GF-D8 (cell line): ENCODE measurements at regions not wholly inside any gene's neighbourhood (a gene's known extent, or its start where the extent isn't known, plus 50 kb on each side); places are given as distances from the start of the nearest gene placed in this dataset.

ENCODE experiments used
- DNase-seq: peaks from one replicate; lab custom pipeline; 2025; lab: John Stamatoyannopoulos, UW

DNA sequence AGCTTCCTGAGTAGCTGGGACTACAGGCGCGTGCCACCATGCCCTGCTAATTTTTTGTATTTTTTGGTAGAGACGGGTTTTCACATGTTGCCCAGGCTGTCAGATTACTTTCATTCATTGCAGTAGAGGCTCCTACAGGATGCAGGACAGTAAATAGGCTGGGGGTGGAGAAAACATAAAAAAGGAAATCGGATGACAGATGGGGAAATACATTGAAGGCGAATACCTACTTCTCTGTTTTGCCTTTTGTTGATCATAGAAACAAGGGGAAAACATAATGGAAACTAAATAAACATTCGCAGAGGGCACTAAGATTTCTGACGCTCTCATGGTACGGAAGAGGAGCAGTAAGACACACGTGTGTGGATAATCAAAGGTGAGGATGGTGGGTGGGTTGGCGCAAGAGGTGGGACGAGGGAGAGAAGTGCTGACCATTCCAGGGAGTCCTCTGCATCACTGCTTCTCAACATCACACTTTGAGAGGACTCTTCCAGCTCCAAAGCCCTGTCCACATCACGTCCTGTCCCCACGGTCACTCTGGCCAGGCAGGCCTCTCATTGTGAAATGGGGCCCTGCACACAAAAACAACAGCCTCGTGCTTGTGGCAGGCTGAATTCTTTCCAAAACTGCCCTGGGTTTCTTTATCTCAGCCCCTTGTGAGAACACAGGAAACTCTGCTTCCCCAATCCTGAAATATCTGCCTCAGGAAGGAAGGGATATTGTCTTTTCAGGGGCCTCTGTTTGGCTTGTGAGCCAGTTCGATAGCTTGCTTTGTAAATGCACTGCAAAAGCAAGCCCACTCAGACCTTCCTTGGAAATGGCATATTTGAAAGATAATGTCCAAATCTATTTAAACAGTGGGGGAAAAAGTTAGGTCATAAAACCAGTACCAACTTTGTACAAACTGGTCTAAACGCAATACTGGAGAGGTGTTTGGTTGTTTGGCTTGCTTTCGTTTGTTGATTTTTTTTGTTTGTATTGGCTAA is 188.5 kb downstream of the FOXO1 start:
- DNase-seq, result no peak

DNA sequence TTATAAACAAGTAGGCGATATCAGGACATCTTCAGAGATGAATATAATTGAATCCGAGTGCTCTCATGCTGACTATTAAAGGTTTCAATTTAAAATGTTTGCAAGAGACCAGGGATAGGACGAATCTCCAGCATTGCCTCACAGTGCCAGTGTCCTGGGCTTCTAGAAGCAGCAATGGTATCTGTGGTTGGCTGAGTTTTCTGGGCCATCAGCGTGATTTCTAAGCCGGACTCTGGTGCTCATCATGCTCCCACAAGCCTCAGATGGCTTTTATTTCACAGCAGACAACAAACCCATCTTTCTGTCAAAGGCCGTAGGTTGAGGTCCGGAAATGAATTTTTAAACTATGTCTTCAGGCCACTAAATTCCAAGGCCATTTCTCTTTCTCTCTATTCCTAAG is 187.7 kb downstream of the FOXO1 start:
- no peak for DNase-seq

DNA sequence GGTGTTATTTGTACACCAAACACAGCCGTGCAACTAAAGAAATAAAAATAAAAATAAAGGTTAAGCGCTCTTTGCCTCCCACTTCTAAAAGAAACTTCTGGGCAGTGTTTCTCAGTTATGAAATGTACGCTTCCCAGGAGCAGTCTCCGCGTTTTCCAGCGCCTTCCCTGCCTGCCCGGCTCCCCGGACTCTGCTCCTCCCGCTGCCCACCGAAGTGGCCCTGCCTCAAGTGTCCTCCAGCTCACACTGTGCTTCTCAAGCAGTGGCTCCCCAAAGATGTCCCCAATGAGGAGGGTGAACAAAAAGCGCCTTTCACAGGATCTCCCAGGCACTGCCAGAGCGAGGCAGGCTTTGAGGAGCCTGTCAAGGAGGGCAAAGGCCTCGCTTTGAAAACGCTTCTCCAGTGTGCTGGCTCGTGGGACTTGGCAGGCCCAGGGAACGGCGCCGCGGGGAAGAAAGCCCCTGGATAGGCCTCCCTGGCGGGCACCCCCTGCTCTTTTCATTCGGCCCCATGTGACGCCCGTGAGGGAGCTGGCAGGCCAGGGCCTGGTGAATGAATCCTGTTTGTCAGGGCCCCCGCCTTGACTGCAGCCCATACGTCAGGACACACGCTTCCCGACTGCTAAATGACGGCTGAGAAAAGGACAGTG is 187.1 kb downstream of the FOXO1 start:
- no peak for DNase-seq

DNA sequence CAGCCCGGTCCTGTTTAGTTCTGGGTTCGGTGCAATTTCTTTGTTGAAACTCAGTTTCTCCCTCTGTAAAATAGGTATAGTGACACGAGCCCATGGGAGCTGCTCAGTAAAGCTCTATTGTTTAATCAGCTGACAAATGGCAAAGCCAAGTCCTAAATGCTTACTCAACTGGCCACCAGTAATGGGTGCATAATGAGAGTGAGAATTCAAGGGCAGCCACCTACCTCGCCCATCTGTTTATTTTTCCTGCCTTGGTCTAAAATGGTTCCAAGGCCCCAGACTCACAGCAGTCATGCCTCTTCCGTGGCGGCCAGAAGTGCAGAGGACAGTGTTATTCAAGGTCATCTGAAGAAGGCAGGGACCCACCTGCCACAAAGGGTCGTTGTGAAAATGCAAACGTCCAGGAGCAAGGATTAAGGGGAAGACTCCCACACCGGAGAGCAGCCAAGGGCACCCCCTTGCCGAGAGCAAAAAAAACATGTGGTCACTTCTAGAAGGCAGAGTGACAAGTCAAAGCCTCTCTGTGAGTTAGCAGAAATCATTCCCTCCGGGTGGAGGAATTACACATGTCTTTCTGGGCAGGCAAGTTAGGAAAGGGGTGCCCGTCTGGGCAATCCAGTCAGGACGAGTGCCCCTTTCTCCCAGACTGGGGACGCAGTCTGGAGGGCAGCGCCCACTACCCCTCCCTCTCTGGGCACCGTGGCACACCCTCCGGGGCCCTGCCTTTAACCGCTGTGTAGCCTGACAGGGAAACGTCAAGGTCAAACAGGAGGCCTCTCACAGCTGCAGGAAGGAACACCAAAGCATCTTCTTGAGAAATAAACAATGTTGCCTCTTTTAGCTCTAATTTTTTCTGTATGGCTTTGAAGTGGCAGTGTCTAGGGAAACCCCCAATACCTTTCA is 186.2 kb downstream of the FOXO1 start:
- no peak for DNase-seq

DNA sequence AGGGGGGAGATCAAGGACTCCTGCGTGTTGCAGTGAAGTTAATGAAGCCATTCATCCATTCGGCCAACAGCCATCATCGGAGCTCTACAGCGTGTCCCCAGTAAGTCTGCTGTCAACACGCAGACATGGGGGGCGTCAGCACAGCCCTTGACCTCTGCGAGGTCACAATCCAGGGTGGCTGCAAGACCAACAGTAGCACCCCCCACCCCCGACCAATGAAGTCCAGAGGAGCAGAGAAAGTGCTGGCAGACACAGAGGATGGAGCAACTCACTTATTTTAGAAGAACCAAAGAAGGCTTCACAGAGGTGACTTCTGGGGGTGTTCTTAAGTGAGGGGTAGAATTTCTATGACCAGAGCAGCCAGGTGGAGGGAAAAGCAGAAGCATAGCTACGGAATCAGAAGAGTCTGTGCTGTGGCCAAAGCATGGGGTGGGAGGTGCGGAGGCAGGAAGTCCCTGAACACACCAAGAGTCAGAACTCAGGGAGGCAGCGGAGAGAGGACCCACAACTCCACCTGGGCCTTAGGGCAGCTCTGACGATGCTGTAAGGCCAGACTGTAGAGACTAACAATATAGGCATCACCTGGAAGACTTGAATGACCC is 185.4 kb downstream of the FOXO1 start:
- DNase-seq, result no peak

DNA sequence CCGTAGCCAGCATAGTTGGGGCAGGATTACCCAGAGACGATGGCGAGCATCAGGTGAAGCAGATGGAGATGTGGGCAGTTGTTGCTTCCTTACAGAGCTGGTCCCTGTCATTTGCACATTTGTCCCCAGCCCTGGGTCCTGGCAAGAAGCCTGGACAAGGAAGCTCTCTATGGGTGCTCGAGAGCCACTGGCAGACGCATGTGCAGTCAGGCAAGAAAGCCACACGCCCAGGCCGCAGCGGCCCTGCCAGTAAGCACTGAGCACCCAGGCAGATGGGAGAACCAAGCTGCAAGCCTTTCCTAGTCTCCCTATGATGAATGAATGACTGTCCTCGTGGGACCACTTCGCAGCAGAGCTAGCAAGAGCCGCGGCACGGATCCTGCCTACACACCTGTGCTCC is 182.8 kb downstream of the FOXO1 start:
- DNase-seq, result no peak

DNA sequence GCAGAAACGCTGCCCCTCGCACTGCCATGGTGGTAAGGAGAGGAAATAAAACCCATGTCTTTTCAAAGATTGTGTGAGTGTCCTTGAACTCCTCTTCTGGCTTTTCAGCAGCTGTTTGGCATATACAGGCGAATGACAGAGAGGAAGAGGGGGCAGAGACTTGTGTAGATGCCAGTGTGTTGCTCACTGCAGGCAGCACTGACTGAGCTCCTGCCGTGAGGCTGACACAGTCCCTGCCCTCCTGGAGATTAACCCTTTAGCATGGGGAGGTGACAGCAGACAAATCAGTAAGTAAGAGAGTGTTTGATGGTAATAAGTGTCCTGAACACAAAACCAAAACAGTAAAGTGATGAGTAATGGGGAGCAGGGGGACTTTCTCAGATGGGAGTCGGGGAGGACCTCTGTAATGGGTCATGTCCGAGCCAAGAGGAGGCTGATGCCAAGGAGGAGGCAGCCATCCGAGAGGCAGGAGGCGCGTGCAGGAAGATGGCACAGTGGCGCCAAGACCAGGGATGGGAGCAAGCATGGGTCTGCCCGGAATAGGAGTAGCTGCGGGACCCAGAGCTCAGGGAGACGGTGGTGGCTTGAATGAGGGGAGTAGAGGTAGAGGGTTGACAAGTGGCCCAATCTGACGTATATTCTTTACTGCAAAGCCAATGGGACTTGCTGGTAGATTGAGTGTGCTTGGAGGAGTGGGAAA is 182.2 kb downstream of the FOXO1 start:
- DNase-seq, result no peak

DNA sequence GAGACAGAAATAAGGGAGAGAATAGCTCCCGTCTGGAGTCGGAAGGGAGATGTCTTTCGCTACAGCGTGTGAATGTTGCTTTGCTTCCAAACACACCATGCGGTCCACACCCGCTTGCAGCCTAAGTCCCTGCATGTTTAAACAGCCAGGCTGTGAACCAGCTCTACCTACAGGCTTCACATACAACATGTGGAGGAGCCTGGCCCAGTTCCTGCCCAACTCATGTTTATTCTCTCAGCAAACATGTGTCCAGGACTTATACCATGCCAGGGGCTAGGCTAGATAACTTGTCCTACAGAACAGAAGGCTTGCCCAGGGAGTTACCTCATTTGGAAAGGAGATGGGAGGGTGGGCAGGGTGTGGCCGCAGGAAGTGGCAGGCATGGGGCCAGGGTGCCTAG is 181.5 kb downstream of the FOXO1 start:
- DNase-seq, result no peak

DNA sequence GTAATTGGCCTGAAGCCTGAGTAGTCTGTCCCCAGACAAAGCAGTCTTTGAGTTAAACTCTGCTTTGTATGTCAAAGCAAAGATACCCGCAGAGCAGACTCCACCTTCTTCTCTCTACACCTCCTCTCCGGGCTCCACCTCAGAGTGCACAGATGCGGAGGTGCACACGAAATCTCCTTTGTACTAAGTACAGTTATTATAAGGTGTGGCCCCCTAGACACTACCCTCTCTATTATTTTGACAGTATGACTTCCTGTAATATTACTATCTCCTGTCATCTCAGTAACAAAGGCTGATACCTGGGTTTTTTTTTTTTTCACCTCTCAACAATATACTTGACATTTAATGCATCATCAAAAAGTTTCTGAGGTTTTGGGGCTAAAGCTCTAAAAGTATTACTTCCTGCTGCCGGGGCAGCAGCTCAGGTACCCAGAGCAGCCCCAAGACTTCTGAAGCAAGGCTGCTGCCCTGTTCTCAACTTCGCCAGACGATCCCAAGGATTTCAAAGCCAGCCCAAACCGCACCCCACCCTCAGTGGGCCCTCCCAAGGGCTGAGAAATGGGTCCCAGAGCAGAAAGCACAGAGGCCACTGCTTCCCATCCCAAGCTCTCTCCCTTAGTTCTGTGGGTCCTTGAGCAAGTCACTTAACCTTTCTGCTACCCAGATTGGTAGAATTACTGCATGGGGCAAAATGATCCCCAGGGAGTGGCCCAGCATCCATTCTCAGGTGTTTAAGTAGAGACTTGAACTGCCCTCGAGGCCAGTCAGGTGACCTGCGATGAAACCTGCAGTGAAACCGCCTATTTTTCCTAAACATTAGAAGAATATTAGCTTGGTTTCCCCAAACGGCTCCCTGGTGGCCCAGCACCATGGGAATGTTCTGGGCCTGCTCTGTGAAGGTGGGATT is 180.6 kb downstream of the FOXO1 start:
- no peak for DNase-seq

DNA sequence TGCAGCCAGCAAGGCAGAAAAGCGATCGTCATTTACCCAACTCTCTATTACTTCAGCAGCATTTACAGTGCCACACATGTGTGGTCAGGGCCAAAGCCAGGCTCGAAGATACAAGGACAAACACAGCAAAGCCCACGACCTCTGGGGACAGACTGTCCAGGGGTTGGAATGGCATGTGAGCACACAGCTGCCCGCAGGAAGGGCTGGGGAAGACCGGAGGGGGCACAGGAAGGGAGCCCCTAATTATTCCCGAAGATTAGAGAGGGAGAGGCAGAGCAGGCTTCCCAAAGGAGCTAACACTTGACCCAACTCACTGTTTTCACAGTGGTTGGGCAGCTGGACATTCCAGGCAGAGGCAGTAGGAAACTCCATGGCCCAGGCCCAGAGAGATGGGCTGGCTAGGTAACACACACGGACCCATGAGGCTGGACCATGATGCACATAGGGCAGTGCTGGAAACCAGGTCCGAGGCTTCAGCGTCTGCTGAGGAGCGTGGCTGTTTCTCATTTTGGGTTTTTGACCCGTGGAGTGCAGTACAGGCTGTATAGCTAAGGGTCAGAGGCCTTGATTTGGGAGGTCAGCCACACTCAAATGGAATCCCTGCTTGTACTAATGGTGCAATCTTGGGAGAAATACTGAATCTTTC is 179.8 kb downstream of the FOXO1 start:
- no peak for DNase-seq

DNA sequence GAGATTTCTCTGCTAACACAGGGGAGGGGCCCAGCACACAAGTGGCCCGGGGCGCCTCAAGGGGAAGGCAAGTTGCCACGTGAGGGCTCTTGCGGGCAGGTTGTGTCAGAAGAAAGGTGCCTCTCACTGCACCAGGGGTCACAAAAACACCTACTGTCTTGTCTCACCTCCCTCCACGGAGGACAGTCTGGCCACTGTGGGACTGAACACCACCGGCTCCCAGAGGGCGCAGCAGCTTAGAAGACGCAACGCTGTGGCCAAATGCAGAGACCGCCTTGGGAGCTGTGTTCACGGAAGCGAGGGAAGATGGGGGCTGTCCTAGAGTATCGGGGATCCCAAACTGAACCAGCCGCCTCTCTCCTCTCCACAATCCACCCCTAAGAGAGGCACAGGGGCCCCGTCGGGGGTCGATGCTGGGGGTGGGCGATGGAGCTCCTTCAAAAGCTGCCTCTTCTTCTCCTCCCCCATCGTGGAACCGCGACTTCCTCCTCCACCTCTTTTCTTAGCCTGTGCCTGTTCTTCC is 177.5 kb downstream of the FOXO1 start:
- no peak for DNase-seq

DNA sequence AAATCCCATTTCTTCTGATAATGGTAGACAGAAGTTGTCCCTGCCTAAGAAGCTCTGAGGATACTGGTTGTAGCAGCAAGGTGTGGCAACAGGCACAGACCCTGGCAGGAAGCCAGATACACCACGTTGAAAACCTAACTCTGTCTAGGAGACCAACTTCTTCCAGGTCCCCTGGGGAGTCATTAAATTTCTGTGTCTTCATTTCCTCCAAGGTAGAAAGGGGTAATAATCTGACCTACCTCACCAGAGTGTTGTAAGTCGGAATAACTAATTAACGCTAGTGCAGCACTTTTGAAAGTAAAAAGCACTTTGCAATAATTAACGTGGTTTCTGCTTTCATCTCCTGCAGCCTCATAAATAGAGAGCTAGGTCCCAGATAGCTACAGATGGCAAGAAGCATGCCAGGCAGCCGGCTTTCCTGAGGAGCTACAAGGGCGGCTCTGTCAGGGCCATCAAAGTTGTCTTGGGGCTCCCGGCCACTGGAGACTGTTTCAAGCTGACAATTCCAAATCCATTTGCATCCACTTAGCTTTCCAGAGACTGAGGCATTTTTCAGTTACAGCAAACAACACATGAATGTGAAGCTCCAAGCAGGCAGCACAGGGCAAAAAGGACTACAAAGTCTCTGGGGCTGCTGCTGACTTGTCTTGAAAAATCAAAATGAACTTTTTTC is 176.2 kb downstream of the FOXO1 start:
- no peak for DNase-seq

DNA sequence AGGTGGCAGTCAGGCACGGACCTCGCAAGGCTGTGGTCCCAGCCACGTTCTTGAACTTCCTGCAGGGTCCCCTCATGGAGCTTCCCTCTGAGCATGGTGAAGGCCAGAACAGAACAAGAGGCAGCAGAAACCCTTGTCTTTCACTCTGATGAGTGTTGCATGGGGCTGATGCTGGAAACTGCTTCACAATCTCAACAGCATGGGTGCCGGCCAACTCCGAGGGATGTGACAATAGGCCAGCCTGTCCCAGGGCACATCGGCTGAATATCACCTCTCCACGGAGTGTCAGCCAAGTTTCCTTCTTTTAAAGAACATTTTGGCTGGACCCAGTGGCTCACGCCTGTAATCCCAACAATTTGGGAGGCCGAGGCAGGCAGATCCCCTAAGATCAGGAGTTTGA is 173.9 kb downstream of the FOXO1 start:
- no peak for DNase-seq

DNA sequence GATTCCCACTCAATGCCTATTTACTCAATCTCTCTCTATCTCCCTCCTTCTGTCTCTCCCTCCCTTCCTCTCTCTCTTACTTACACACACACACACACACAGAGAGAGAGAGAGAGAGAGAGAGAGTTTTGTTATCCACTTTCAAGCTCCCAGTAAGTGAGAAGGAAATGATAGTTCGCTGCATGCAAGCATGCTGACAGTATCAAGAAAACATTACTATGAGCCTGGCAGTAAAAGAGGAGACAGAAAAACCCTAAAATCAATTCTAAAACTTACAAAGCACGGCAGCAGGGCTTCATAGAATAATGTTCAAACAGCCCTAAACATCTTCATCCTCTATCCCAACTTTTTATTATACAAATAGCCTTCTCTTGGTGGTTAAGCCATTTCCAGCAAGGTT is 171.9 kb downstream of the FOXO1 start:
- DNase-seq, result no peak

DNA sequence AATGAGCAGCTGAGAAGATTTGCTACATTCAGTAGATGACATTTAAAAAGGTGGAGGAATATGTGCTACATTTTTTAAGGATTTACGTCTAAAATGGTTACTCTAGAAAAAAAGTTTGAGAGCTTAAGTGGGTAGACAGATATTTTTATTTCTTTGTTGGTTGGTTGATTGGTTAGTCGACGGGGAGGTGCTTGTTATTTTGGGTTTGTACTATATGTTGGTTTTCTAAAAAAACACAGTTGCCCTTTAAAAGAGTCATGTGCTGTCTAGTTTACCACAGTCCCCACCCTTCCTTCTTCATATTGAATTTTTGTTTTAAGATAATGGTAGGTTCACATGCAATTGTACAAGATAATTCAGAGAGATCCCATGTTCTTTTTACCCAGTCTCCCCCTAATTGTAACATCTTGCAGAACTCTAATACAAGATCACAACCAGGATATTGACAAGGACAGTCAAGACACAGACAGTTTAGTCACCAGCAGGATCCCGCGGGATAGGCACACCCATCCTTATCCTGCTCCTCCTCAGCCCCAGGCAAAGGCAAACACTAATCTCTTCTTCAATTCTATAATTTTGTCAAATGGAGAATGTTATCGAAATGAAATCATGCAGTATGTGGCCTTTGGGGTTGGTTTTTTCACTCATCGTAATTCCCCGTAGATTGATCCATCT is 171.4 kb downstream of the FOXO1 start:
- no peak for DNase-seq

DNA sequence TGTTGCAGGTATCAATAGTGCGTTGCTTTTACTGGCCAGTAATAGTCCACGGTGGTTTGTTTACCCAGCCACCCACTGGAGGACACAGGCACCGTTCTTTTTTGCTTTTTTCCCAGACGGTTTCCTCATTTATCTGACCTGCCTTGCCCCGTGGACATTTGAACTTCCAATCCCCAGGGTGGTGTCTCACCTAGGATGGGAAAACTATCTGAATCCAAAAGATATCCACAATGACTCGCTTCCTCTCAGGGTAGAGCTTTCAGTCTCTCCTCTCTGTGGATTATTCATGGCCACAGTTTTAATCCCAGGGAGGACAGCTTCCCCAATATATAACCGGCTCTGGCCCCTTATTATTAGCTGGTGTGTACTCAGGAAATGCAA is 170.8 kb downstream of the FOXO1 start:
- no peak for DNase-seq

DNA sequence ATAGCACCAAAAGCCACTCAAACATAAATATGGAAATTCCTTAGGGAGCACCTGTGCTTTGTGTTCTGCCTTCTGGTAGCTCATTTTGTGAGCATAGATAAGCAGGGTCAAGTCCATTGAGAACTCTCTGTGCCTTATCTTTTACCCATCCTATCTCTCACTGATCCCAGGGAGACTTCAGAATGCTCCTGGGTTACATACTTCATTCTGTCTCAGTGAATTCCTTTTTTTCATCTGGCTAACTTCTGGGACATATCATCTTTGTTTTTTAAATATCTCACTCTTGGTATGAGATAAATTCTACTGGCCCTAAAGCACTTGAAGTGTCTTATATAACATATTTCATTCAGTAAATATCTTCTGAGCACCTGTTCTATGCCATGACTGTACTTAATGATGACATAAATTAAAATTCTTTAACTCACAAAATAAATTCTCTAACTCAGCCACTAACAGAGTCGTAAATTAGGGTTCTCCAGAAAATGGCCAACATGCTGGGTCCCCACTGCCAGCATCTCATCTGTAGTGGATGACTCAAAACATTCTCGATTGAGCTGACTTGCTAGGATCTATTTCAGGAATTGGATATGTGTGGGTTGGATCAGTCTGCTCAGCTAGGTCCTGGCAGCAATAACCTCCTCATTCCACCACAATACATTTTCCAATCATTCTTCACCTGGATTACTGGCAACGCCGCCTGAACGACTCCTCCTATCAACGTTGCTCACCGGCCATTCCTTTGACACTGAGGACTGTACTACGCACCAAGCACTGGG is 170.2 kb downstream of the FOXO1 start:
- no peak for DNase-seq

DNA sequence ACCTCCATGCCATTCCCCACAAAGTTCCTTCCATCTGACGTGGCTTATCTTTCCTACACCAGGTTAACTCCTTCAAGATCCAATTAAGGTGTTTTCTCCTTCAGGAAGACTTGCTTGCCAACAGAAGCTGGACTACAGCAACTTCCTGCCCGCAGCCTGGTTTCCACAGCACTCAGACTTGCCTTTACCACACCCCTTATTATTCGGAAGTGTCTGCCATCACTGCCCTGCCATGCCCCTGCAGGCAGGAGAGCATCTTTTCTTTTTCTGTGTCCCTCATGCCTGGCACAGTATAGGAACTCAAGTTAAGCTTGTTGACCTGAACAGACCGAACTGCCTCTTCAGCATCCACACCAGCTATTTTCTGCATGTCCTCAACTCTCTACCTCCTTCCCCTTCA is 168.0 kb downstream of the FOXO1 start:
- no peak for DNase-seq
